ENCODE measurements at regions not wholly inside any gene's neighbourhood (a gene's known extent, or its start where the extent isn't known, plus 50 kb on each side); places are given as distances from the start of the nearest gene placed in this dataset.

DNA sequence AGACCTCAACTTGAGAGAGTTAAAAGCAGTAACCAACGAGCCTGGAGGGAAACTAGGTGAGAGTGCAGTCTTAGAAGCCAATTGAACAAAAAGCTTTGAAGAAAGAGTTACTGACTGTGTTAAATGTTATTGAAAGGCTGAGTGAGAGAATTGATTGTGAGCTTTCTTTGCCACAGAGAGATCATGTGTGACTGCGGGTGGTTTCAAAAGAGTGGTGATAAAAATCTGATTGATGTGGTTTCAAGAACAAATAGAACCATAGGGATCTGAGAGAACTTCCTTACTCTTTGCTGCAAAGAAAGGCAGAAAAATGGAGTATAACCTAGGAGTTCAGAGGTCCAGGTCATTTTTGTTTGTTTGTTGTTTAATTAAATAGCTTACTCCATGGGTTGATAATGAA, 759.9 kb upstream of the ALCAM start:
- Histone ChIP-seq H3K27ac (replicated peaks) (no peak overlapping the region), H3K4me3 (replicated peaks; ENCODE audit: insufficient read depth, low read length) (no peak overlapping the region), H3K27me3 (ENCODE audit: insufficient read depth, poor library complexity, severe bottlenecking) (no peaks in the 10 kb centered on the region)
- TF ChIP-seq POLR2AphosphoS5 (IDR thresholded peaks at IDR 0.05; ENCODE audit: low read depth) (no peak), GABPA (IDR thresholded peaks at IDR 0.05; ENCODE audit: low read depth) (no peak), SPI1 (IDR thresholded peaks at IDR 0.05; ENCODE audit: borderline replicate concordance, low read depth) (no peak)
- TF ChIP-seq, protein P1, sequence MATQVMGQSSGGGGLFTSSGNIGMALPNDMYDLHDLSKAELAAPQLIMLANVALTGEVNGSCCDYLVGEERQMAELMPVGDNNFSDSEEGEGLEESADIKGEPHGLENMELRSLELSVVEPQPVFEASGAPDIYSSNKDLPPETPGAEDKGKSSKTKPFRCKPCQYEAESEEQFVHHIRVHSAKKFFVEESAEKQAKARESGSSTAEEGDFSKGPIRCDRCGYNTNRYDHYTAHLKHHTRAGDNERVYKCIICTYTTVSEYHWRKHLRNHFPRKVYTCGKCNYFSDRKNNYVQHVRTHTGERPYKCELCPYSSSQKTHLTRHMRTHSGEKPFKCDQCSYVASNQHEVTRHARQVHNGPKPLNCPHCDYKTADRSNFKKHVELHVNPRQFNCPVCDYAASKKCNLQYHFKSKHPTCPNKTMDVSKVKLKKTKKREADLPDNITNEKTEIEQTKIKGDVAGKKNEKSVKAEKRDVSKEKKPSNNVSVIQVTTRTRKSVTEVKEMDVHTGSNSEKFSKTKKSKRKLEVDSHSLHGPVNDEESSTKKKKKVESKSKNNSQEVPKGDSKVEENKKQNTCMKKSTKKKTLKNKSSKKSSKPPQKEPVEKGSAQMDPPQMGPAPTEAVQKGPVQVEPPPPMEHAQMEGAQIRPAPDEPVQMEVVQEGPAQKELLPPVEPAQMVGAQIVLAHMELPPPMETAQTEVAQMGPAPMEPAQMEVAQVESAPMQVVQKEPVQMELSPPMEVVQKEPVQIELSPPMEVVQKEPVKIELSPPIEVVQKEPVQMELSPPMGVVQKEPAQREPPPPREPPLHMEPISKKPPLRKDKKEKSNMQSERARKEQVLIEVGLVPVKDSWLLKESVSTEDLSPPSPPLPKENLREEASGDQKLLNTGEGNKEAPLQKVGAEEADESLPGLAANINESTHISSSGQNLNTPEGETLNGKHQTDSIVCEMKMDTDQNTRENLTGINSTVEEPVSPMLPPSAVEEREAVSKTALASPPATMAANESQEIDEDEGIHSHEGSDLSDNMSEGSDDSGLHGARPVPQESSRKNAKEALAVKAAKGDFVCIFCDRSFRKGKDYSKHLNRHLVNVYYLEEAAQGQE (IDR thresholded peaks at IDR 0.05; ENCODE audit: insufficient replicate concordance, low read depth), result no peak
- TF ChIP-seq, protein P2, sequence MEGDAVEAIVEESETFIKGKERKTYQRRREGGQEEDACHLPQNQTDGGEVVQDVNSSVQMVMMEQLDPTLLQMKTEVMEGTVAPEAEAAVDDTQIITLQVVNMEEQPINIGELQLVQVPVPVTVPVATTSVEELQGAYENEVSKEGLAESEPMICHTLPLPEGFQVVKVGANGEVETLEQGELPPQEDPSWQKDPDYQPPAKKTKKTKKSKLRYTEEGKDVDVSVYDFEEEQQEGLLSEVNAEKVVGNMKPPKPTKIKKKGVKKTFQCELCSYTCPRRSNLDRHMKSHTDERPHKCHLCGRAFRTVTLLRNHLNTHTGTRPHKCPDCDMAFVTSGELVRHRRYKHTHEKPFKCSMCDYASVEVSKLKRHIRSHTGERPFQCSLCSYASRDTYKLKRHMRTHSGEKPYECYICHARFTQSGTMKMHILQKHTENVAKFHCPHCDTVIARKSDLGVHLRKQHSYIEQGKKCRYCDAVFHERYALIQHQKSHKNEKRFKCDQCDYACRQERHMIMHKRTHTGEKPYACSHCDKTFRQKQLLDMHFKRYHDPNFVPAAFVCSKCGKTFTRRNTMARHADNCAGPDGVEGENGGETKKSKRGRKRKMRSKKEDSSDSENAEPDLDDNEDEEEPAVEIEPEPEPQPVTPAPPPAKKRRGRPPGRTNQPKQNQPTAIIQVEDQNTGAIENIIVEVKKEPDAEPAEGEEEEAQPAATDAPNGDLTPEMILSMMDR (IDR thresholded peaks at IDR 0.05; ENCODE audit: insufficient read depth, low read length), result no peak
- DNase-seq (ENCODE audit: low read depth in 1 of 2, low spot score in 1 of 2), result no peak

GRCh38 chr3:104610730-104611652, 755.7 kb upstream of the ALCAM start:
- DNase-seq (ENCODE audit: low read depth in 1 of 2, low spot score in 1 of 2), result no peak
- no peak overlapping the region for H3K4me3 ChIP-seq (replicated peaks; ENCODE audit: insufficient read depth, low read length)
- H3K27me3 ChIP-seq (ENCODE audit: insufficient read depth, poor library complexity, severe bottlenecking), result no peaks in the 10 kb centered on the region
- no peak for TF ChIP-seq POLR2AphosphoS5 (IDR thresholded peaks at IDR 0.05; ENCODE audit: low read depth)
- no peak overlapping the region for H3K27ac ChIP-seq (replicated peaks)

- TF ChIP-seq POLR2AphosphoS5 (IDR thresholded peaks at IDR 0.05; ENCODE audit: low read depth) (no peak), GABPA (IDR thresholded peaks at IDR 0.05; ENCODE audit: low read depth) (no peak), SPI1 (IDR thresholded peaks at IDR 0.05; ENCODE audit: borderline replicate concordance, low read depth) (no peak)
- TF ChIP-seq, protein P1 (IDR thresholded peaks at IDR 0.05; ENCODE audit: insufficient replicate concordance, low read depth), result no peak
- TF ChIP-seq, protein P2 (IDR thresholded peaks at IDR 0.05; ENCODE audit: insufficient read depth, low read length), result no peak
- Histone ChIP-seq H3K27me3 (ENCODE audit: insufficient read depth, poor library complexity, severe bottlenecking) (no peaks in the 10 kb centered on the region), H3K27ac (replicated peaks) (no peak overlapping the region), H3K4me3 (replicated peaks; ENCODE audit: insufficient read depth, low read length) (no peak overlapping the region)
- no peak for DNase-seq (ENCODE audit: low read depth in 1 of 2, low spot score in 1 of 2)
These were observed 754.5 kb upstream of the ALCAM start for GRCh38 chr3:104612218-104612617.

GRCh38 chr3:104614564-104614963, 752.1 kb upstream of the ALCAM start:
- Histone ChIP-seq H3K4me3 (replicated peaks; ENCODE audit: insufficient read depth, low read length) (no peak overlapping the region), H3K27ac (replicated peaks) (no peak overlapping the region), H3K27me3 (ENCODE audit: insufficient read depth, poor library complexity, severe bottlenecking) (no peaks in the 10 kb centered on the region)
- DNase-seq (ENCODE audit: low read depth in 1 of 2, low spot score in 1 of 2), result no peak
- TF ChIP-seq POLR2AphosphoS5 (IDR thresholded peaks at IDR 0.05; ENCODE audit: low read depth), result no peak
- TF ChIP-seq, protein P1 (IDR thresholded peaks at IDR 0.05; ENCODE audit: insufficient replicate concordance, low read depth), result no peak
- TF ChIP-seq, protein P2 (IDR thresholded peaks at IDR 0.05; ENCODE audit: insufficient read depth, low read length), result no peak
- no peak for TF ChIP-seq SPI1 (IDR thresholded peaks at IDR 0.05; ENCODE audit: borderline replicate concordance, low read depth)
- TF ChIP-seq GABPA (IDR thresholded peaks at IDR 0.05; ENCODE audit: low read depth), result no peak

All from HL-60 (cell line).